ENCODE measurements at regions not wholly inside any gene's neighbourhood (a gene's known extent, or its start where the extent isn't known, plus 50 kb on each side); places are given as distances from the start of the nearest gene placed in this dataset.

DNA sequence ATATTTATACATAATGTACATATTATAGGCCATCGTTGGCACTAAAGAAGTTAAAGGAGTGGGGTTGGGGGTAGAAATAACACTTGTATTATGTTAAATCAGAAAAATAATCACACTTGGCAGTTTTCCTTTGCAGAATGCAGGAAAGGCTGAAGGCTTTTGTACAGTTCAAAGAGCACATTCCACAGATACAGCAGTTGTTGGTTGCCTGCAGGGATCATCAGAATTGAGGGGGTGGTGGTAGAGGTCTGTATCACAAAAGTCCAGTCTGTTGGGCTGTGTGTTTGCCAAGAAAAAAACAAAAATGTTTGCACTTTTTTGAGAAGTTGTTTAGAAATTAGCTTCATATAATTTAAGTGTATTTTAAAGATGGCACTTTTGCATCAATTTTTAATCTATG is 231.8 kb upstream of the FOXP2 start:
- ChIA-PET POLR2A (no interaction called here), CTCF (no interaction called here)
- no peaks in the 10 kb centered on the region for H3K27me3 ChIP-seq (ENCODE audit: insufficient read depth)
- no peaks in the 10 kb centered on the region for H3K4me1 ChIP-seq (ENCODE audit: control insufficient read depth in 1 of 2, insufficient read depth in 2 of 2, low read depth in 1 of 2, low read length in 1 of 2)
- H3K4me2 ChIP-seq = no peak overlapping the region
- H4K20me1 ChIP-seq (ENCODE audit: insufficient read depth) = no peaks in the 10 kb centered on the region
- H3K27ac ChIP-seq (ENCODE audit: low read depth in 2 of 2, low read length in 1 of 2) = no peak overlapping the region
- no peak overlapping the region for H2AFZ ChIP-seq (ENCODE audit: low read depth)
- no peaks in the 10 kb centered on the region for H3K9me3 ChIP-seq
- WGBS (ENCODE audit: low lambda C conversion rate) = 2% methylated on average over 1 of the region's 1 CpG
- H3K79me2 ChIP-seq (ENCODE audit: insufficient read depth) = no peaks in the 10 kb centered on the region
- H3F3A ChIP-seq (replicated peaks; ENCODE audit: insufficient read depth) = no peaks in the 10 kb centered on the region
- no peak overlapping the region for H3K9ac ChIP-seq
- no peak for TF ChIP-seq RFX5 (IDR thresholded peaks at IDR 0.05; ENCODE audit: low read length)
- TF ChIP-seq, protein P1, sequence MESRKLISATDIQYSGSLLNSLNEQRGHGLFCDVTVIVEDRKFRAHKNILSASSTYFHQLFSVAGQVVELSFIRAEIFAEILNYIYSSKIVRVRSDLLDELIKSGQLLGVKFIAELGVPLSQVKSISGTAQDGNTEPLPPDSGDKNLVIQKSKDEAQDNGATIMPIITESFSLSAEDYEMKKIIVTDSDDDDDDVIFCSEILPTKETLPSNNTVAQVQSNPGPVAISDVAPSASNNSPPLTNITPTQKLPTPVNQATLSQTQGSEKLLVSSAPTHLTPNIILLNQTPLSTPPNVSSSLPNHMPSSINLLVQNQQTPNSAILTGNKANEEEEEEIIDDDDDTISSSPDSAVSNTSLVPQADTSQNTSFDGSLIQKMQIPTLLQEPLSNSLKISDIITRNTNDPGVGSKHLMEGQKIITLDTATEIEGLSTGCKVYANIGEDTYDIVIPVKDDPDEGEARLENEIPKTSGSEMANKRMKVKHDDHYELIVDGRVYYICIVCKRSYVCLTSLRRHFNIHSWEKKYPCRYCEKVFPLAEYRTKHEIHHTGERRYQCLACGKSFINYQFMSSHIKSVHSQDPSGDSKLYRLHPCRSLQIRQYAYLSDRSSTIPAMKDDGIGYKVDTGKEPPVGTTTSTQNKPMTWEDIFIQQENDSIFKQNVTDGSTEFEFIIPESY (IDR thresholded peaks at IDR 0.05; ENCODE audit: borderline replicate concordance, low read depth) = no peak
- TF ChIP-seq, protein P2, sequence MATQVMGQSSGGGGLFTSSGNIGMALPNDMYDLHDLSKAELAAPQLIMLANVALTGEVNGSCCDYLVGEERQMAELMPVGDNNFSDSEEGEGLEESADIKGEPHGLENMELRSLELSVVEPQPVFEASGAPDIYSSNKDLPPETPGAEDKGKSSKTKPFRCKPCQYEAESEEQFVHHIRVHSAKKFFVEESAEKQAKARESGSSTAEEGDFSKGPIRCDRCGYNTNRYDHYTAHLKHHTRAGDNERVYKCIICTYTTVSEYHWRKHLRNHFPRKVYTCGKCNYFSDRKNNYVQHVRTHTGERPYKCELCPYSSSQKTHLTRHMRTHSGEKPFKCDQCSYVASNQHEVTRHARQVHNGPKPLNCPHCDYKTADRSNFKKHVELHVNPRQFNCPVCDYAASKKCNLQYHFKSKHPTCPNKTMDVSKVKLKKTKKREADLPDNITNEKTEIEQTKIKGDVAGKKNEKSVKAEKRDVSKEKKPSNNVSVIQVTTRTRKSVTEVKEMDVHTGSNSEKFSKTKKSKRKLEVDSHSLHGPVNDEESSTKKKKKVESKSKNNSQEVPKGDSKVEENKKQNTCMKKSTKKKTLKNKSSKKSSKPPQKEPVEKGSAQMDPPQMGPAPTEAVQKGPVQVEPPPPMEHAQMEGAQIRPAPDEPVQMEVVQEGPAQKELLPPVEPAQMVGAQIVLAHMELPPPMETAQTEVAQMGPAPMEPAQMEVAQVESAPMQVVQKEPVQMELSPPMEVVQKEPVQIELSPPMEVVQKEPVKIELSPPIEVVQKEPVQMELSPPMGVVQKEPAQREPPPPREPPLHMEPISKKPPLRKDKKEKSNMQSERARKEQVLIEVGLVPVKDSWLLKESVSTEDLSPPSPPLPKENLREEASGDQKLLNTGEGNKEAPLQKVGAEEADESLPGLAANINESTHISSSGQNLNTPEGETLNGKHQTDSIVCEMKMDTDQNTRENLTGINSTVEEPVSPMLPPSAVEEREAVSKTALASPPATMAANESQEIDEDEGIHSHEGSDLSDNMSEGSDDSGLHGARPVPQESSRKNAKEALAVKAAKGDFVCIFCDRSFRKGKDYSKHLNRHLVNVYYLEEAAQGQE (IDR thresholded peaks at IDR 0.05; ENCODE audit: low read depth, low read length) = no peak
- TF ChIP-seq, protein P3, sequence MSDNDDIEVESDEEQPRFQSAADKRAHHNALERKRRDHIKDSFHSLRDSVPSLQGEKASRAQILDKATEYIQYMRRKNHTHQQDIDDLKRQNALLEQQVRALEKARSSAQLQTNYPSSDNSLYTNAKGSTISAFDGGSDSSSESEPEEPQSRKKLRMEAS (IDR thresholded peaks at IDR 0.05; ENCODE audit: low read depth) = no peak
- no peak for TF ChIP-seq FOSL2 (IDR thresholded peaks at IDR 0.05; ENCODE audit: borderline replicate concordance, low read depth)
- TF ChIP-seq MXI1 (IDR thresholded peaks at IDR 0.05; ENCODE audit: low read depth, low read length) = no peak
- no peak for TF ChIP-seq TEAD4 (IDR thresholded peaks at IDR 0.05; ENCODE audit: borderline replicate concordance, insufficient read depth)
- TF ChIP-seq POLR2AphosphoS5 (IDR thresholded peaks at IDR 0.05; ENCODE audit: low read depth, low read length) = no peak
- TF ChIP-seq CHD2 (IDR thresholded peaks at IDR 0.05; ENCODE audit: low read length, partially characterized antibody) = no peak
- no peaks in the 10 kb centered on the region for H3K9me2 ChIP-seq
- no peak for DNase-seq
- no peak overlapping the region for H3K4me3 ChIP-seq (ENCODE audit: low read depth in 2 of 2, low read length in 1 of 2)
- H3K36me3 ChIP-seq (replicated peaks in 1 of 2; ENCODE audit: control insufficient read depth in 1 of 2, insufficient read depth in 2 of 2, low read length in 1 of 2) = no peaks in the 10 kb centered on the region

DNA sequence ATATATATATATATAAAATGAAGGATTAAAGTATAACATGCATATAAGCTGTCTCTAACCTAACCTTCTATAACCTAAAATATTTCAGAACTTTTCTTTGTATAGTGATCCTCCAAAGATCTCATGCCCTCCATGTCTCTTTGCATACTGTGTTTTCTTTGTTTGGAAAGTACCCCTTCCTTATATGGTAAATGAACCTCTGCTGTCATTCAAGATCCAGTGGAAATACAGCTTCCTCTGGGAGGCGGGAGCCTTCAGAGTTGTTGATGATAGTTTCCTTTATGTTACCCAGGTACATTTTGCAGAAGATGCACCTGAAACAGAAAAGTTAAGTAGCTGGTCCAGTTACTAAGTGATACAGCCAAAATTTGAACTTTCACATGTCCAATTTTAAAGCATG is 233.3 kb upstream of the FOXP2 start:
- Histone ChIP-seq H3F3A (replicated peaks; ENCODE audit: insufficient read depth) (no peaks in the 10 kb centered on the region), H3K4me3 (ENCODE audit: low read depth in 2 of 2, low read length in 1 of 2) (no peak overlapping the region), H3K36me3 (replicated peaks in 1 of 2; ENCODE audit: control insufficient read depth in 1 of 2, insufficient read depth in 2 of 2, low read length in 1 of 2) (no peaks in the 10 kb centered on the region), H3K9me2 (no peaks in the 10 kb centered on the region), H3K79me2 (ENCODE audit: insufficient read depth) (no peaks in the 10 kb centered on the region), H4K20me1 (ENCODE audit: insufficient read depth) (no peaks in the 10 kb centered on the region), H3K9me3 (no peaks in the 10 kb centered on the region), H3K4me1 (ENCODE audit: control insufficient read depth in 1 of 2, insufficient read depth in 2 of 2, low read depth in 1 of 2, low read length in 1 of 2) (no peaks in the 10 kb centered on the region), H3K27me3 (ENCODE audit: insufficient read depth) (no peaks in the 10 kb centered on the region), H2AFZ (ENCODE audit: low read depth) (no peak overlapping the region), H3K9ac (no peak overlapping the region), H3K27ac (ENCODE audit: low read depth in 2 of 2, low read length in 1 of 2) (no peak overlapping the region), H3K4me2 (no peak overlapping the region)
- CTCF ChIA-PET = interaction anchor here (1.5 kb wide), 1 partner anchor 10 kb away, joined by 3 read pairs; no protein-coding TSS in a partner anchor
- no peak for DNase-seq
- POLR2A ChIA-PET = no interaction called here
- WGBS (ENCODE audit: low lambda C conversion rate) = 0% methylated on average over 1 of the region's 1 CpG
- TF ChIP-seq GABPA (IDR thresholded peaks at IDR 0.05; ENCODE audit: low read depth) (no peak), TAF1 (IDR thresholded peaks at IDR 0.05; ENCODE audit: borderline replicate concordance, low read depth, low read length) (no peak), MEF2A (IDR thresholded peaks at IDR 0.05; ENCODE audit: borderline replicate concordance, low read depth) (no peak), TEAD4 (IDR thresholded peaks at IDR 0.05; ENCODE audit: borderline replicate concordance, insufficient read depth) (no peak), CHD2 (IDR thresholded peaks at IDR 0.05; ENCODE audit: low read length, partially characterized antibody) (no peak), RCOR1 (IDR thresholded peaks at IDR 0.05; ENCODE audit: low read length) (no peak), ELF1 (IDR thresholded peaks at IDR 0.05) (no peak)
- TF ChIP-seq, protein P4, sequence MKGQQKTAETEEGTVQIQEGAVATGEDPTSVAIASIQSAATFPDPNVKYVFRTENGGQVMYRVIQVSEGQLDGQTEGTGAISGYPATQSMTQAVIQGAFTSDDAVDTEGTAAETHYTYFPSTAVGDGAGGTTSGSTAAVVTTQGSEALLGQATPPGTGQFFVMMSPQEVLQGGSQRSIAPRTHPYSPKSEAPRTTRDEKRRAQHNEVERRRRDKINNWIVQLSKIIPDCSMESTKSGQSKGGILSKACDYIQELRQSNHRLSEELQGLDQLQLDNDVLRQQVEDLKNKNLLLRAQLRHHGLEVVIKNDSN (IDR thresholded peaks at IDR 0.05; ENCODE audit: borderline replicate concordance, low read depth) = no peak
- TF ChIP-seq, protein P5, sequence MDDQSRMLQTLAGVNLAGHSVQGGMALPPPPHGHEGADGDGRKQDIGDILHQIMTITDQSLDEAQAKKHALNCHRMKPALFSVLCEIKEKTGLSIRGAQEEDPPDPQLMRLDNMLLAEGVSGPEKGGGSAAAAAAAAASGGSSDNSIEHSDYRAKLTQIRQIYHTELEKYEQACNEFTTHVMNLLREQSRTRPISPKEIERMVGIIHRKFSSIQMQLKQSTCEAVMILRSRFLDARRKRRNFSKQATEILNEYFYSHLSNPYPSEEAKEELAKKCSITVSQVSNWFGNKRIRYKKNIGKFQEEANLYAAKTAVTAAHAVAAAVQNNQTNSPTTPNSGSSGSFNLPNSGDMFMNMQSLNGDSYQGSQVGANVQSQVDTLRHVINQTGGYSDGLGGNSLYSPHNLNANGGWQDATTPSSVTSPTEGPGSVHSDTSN (IDR thresholded peaks at IDR 0.05) = no peak
- TF ChIP-seq, protein P6, sequence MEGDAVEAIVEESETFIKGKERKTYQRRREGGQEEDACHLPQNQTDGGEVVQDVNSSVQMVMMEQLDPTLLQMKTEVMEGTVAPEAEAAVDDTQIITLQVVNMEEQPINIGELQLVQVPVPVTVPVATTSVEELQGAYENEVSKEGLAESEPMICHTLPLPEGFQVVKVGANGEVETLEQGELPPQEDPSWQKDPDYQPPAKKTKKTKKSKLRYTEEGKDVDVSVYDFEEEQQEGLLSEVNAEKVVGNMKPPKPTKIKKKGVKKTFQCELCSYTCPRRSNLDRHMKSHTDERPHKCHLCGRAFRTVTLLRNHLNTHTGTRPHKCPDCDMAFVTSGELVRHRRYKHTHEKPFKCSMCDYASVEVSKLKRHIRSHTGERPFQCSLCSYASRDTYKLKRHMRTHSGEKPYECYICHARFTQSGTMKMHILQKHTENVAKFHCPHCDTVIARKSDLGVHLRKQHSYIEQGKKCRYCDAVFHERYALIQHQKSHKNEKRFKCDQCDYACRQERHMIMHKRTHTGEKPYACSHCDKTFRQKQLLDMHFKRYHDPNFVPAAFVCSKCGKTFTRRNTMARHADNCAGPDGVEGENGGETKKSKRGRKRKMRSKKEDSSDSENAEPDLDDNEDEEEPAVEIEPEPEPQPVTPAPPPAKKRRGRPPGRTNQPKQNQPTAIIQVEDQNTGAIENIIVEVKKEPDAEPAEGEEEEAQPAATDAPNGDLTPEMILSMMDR (IDR thresholded peaks at IDR 0.05) = no peak

Data from SK-N-SH (cell line).